HG03280 (cell line): ENCODE measurements at regions not wholly inside any gene's neighbourhood (a gene's known extent, or its start where the extent isn't known, plus 50 kb on each side); places are given as distances from the start of the nearest gene placed in this dataset.
A peak's percentile ranks its signal among the peaks of the same experiment; 100 is the strongest.

ENCODE experiments used
- ATAC-seq: cut with Tn5 transposase; IDR thresholded peaks from one replicate; pipeline ENCODE4 v1.9.1; 2021; ENCODE audit warnings: mild to moderate bottlenecking, moderate library complexity; ENCODE audit not compliant: unreplicated experiment

DNA sequence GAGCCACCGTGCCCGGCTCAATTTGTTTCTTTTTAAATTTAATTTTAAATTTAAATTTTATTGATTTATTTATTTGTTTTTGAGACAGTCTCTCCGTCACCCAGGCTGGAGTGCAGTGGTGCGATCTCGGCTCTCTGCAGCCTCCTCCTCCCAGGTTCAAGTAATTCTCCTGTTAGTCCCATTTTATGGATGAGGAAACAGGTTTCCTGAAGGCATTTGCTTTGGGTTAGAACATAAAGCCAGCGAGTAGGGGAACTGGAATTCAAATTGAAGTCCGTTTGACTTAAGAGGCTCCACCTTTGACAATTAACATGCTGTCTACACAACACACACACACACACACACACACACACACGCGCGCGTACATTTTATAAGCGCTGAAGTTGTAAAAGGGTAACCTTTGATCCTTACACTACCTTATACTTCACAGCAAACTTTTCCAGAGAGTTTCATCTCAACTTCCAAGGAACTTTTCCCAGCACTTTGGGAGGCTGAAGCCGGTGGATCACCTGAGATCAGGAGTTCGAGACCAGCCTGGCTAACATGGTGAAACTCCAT, 232.0 kb downstream of the BCAS1 start:
- ATAC-seq, result no peak

DNA sequence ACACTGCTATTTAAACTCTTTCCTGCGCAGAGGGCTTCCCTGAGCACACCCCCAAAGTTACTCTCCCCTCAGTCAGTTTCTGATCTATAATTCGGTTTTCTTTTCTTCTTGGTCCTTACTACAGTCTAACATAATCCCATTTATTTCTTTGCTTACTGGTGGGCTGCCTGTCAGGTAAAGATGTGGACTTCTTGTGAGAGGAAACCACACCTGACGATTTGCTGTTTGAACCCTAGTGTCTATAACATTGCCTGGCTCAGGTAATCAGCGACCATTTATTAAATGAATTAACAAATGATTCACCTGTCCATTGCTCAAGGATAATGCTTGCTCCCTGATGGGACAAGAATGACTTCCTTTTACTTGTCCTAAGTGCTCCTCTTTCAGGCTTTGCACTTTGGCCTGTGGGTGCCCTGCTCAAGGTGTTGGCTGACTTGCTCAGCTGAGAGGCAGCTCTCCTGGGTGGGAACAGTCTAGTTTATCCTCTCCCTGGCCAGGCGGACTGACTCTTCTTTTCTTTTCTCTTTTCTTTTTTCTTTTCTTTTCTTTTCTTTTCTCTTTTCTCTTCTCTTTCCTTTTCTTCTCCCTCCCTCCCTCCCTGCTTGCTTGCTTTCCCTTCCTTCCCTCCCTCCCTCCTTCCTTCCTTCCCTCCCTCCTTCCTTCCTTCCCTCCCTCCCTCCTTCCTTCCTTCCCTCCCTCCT, 233.1 kb downstream of the BCAS1 start:
- no peak for ATAC-seq

DNA sequence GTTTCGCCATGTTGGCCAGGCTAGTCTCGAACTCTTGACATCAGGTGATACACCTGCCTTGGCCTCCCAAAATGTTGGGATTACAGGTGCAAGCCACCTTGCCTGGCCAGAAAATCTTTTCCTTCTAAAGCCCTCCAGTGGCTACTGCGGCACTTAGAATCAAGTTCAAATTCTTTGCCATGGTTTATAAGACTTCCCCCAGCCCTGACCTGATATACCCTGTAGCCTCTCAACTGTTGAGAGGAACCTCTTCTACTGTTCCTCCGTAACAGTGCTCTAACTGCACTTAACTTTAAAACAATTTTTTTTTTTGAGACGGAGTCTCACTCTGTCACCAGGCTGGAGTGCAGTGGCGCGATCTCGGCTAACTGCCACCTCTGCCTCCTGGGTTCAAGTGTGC, 235.6 kb downstream of the BCAS1 start:
- ATAC-seq, result no peak

DNA sequence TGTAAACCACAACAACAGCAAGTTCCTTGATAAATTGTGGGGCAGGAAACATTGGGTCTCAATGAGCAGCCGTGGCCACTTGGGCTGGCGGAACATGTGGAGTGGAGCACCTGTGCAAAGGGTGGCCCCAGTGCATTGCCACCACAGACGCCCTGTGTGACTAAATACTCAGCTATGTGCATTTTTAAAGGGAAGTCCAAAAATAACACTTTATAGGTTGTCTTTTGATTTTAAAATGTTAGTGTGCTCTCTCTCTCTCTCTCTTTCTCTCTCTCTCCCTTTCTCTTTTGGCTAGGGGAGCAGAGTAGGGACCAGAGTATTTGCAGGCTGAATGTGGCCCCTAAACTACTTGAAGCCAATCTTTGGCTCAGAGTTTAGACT, 236.3 kb downstream of the BCAS1 start:
- ATAC-seq, result no peak

DNA sequence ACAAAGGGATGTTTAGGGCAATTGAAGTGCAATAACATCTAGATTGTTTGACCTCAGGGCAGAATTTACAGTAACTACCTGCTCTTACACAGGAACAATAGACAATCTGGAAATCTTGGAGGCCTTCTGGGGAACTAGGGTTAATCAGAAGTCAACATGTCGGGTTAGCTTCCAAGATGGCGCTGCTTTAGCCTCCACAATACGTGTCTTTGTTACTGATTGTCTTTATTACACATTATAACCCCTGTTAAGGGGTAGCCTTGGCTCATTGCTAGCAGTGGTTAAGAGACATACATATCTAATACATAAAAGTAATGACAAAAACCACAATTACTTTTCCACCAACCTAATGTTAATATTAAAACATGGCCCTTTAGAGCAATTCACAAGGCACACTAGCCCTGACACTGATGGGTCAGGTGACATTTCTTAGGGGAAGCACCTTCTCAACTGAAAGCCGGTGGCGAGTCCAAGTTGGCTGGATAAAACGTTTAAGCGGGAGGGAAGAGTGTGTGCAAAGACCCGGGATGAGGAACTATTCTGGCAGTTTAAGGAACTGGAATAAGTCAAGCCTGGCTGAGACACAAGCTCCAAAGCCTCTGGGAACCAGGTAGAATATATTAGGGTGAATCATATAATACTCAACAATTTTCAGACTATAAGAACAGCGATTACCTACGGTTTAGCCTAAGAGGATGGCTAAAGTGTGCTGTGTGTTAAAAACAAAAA, 236.9 kb downstream of the BCAS1 start:
- ATAC-seq, result no peak

DNA sequence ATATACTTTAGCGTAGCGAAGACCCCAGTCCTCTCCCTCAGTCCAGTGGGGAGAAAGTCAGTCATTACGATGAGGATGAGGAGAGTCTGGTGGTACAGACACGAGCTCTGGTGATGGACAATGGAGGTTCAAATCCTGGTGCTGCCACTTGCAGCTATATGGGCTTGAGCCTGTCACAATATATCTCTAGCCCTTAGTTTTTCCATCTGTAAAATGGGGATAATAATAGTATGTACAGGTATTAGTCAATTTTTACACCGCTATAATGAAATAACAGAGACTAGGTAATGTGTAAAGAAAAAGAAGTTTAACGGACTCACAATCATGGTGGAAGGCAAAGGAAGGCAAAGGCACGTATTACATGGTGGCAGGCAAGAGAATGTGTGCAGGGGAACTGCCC, 237.9 kb downstream of the BCAS1 start:
- ATAC-seq, result no peak

DNA sequence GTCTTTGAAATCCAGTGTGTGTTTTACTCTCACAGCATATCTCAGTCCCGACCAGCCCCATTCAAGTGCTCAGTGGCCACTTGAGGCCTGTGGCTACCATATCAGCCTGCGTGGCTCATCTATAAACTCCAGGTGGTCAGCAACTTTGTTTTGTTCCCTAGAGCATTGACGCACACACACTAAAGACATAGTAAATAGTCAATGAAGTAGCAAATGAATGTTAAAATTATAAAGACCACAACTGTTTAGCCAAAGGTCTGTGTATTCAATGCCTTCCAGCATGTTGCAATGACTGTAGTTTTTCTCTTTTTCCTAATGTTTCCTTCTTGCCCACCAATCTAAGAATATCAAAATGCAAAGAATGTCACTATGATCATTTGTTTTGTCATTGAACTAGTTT, 238.2 kb upstream of the ZNF217 start:
- ATAC-seq, result no peak

DNA sequence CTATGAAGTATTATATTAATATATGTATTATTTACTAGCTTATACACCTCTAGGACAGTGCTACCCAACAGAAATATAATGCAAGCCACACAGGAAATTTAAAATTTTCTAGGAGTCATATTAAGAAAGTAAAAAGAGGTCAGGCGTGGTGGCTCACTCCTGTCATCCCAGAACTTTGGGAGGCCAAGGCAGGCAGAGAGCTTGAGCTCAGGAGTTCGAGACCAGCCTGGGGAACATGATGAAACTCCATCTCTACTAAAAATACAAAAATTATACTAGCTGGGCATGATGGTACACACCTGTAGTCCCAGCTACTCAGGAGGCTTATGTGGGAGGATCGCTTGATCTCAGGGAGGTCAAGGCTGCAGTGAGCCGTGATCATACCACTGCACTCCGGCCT, 237.6 kb upstream of the ZNF217 start:
- no peak for ATAC-seq

DNA sequence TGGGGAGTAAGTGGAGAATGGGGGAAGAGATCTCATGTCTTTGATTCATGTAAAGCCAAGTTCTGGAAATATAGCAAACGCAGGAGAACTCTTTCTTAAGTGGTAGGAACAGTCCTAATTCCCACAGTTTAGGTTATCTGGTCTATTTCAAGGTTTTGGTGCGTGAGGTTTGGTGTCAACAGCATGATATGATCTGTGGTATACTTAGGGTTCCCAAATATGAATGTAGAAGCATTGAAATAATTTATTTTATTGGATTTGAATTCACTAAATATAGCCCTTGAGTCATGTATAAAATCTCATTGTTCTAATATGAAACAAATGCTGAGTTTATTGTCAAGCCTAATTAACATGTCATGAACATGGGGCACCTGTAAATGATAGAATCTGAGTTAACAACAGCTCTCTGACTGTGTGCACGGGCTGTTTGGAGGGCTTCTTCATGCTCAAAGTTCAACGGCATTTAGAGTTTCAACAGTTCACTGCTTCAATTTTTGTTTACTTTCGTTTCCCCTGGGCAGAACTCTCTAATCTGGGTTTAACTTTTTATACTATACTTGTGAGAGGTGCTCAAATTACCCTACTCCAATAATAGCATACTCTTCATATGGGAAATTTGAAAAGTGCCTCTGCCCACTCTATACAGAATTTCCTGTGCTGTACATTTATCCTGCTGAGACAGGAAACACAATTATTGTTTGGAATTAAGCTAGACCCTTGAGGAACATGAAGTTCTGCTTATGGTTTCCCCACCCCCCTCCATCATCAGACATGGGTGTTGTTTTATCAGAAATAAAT, 236.3 kb upstream of the ZNF217 start:
- ATAC-seq, result no peak

DNA sequence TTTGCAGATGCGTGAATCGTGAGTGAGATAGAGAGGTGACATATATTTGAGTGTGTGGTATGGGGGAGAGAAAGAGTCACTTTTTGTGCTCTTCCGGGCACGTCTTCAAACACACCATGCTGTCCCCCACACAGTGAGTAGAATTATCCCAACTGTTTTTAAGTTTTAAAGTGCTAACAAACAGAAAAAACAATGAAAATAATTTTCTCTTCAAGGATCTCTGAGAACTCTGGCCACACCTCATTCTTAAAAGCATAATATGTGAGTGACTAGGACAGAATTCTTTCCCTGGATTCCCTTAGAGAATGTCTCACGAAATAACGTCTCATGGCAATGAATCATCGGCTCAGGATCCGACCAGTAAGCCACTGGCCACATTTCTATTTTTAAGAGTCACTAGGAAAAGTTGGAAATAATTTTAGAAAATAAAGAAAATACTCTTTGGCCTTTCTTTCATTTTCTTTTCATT, 235.7 kb upstream of the ZNF217 start:
- ATAC-seq, result no peak

DNA sequence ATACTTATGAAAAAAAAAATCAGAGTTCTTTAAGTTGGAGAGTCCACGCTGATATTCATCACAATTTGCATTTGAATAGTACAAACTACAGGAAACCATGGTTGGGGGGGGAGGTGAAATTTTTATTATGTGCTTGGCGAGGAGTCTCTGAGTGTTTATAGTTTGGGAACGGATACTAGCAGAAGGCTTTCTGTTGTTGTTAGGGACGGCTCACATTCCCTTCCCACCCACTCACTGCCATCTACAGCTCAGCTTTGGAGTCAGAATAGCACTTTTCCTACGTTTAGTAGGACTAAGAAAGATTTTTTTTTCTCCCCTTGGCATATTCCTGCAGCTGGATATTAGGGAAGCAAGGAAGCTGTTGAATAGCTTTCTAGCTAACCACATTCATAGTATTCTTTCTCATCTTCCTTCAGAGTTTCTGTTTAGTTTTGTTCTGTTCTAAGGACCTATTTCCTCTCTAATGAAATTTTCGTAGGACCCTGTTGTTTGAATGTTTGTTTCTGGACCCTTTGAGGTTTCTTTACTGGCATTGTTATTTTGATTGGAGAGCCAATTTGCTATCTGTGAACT, 235.1 kb upstream of the ZNF217 start:
- no peak for ATAC-seq

DNA sequence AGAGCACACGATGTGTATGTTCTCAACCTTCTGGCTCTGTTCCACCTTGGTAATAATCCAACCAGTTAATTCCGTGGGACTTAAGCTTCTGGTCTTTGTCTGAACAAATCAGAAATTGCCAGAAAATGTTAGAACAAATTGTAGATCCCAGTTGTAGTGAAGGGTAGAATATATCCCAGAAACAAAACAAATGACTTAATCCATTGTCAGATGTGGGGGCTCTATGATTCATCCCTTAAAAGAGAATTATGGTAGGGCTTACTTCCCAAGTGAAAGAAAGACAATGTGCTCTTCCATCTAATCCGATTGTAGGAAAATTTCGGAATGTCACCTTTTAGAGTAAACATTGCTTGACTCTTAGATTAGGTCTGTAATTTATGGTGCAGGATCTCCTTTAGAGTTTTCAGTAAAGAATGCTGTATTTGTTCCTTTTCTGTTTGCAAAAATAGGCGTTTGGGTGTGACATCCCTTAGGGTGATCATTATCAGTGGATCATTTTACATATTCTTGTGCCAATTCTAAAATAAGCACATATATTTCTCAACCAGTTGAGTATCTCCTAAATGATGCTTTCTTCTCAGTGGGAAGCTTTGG, 234.5 kb upstream of the ZNF217 start:
- no peak for ATAC-seq

DNA sequence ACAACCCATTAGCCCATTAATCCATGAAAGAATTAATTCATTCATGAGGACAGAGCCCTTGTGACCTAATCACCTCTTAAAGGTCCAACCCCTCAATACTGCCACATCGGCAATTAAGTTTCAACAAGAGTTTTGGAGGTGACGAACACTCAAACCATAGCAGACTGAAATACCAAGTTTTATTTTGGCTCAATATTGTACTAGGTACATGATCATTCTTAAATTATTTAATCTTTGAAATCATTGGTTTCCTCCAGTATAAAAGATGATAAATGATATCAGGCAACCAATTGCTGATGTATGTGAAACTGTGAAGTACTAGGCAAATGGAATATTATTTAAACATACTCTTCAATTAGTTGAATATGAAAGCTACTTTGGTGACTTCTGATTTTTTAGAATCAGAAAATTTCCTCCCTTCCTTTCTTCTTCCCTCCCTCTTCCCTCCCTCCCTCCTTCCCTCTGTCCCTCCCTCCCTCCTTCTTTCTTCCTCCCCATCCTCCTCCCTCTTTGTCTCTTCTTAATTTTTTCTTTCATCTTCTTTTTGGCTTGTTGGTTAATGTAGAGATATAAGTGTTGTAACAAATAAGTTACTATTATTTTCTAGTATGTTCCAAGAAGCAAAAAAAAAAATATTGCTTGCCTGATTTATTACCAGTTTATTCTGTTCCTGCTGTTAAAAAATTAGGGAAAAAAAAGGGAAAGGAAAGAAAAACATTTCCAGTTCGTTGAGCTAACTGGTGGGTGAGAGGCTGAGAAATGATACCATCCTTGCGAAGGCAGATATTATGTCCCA, 233.9 kb upstream of the ZNF217 start:
- ATAC-seq, result no peak

DNA sequence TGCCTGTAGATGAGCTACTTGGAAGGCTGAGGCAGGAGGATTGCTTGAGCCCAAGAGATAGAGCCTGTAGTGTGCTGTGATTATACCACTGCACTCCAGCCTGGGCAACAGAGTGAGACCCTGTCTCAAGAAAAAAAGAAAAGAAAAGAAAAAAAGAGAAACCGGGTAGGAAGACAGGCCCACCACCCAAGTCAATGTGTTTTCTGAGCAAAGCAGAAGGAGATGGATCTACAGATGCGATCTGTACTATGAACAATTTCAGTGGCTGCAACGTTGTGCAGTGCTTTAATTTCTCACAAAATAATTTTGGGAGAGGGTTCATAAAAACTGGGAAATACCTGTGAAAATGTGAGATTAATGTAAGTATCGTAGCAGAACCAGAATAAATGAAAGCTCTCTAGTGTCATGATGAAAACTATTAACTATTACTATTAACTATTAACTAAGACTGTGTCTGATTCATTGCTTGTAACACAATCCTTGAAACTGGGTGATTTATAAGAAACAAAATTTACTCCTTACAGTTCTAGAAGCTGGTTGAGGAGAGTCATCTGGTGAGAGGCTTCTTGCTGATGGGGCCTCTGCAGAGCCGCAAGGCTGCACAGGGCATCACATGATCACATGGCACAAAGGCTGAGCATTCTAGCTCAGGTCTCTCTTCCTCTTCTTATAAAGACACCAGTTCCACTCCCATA, 233.1 kb upstream of the ZNF217 start:
- ATAC-seq, result peak; percentile 71

DNA sequence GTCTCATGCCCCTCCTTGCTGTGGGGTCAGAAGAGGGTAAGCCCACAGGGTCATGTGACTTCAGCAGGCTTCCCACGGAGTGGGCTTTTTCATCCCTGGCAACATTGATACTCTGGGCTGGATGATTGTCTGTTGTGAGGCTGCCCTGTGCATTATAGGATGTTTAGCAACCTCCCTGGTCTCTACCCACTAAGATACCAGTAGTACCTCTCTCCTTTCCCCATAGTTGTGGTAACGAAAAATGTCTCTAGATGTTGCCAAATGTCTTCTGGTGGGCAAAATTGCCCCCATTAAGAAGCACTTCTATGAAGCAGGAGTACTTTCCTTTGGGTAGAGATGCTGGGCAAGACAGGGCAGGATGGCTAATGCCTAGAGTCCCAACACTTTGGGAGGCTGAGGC, 232.5 kb upstream of the ZNF217 start:
- ATAC-seq, result no peak

DNA sequence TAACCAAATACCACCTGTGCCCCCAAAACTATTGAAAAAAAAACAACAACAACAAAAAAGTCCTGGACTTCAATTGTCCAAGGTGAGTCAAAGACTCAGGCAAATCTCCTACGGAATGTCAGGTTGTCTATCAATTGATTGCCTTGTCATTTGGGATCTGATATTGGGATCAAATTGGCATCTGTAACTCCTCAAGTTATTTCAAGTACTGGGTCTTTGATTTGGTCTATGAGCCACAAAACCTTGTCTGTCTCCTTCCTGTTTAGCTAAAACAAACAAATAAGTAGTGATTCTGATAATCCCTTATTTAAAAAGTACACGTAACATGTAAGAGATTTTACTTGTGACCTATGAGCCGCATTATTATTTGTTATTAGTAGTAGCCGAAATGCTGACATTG, 231.6 kb upstream of the ZNF217 start:
- no peak for ATAC-seq

DNA sequence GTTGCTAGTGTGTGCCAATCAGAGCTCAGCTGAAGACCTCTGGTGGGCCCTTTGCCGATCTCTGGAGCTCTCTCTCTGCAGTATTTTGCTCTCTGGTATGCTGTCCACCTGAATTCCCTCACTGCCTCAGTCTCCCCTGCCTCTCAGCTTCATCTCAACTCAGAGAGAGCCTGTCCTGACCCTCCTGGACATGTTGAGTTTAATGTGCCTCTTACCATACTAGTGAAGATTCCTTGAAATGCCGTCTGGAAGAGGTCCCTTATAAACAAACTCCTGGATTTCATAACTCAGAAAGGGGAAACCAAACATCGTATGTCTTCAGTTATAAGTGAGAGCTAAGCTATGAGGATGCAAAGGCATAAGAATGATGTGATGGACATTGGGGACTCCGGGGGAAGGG, 231.1 kb upstream of the ZNF217 start:
- no peak for ATAC-seq

DNA sequence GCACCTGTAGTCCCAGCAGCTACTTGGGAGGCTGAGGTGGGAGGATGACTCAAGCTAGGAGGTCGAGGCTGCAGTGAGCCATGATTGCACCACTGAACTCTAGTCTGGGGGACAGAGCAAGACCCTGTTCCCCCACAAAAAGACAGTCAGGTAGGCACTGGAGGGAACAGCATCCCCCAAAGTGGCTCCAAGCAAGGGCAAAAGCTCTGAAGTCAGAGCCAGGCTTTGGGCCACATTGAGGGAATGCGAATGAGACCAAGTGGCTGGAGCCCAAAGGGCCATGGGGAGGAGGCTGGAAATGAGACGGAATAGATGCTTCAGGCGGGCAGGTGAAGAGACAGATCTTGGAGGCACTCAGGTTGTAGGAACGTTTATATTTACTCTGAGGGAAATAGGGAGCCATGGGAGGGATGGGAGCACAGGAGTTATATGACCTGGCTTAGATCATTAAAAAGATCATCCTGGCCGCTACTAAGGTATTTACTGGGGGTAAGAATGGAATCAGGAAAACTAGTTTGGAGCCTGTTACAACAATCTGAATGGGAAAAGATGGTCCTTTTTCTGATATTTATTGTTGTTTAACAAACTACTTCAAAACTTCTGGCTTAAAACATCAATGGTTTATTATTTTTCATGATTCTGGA, 229.6 kb upstream of the ZNF217 start:
- no peak for ATAC-seq

DNA sequence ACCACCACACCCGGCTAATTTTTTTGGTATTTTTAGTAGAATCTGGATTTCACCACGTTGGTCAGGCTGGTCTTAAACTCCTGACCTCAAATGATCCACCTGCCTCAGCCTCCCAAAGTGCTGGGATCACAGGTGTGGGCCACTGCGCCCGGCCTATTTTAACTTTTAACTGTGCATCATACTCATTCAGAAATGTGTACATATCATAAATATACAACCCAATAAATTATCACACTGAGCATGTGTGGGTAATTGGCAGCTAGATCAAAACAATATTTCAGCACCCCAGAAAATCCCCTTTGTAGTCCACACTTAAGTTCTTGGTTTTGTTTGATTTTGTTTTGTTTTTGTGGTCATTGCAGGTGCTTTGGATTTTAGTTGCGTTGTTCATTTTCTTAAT, 228.9 kb upstream of the ZNF217 start:
- no peak for ATAC-seq
